GM06990 (cell line): ENCODE measurements at regions not wholly inside any gene's neighbourhood (a gene's known extent, or its start where the extent isn't known, plus 50 kb on each side); places are given as distances from the start of the nearest gene placed in this dataset.

Experiments used
- DNase-seq: peaks from one replicate; pipeline ENCODE4 v3.0.0-alpha.2; 2011; ENCODE audit not compliant: insufficient read length; ENCODE audit errors: extremely low read depth
- H3K27me3 ChIP-seq: replicated peaks from 2 replicates; pipeline ENCODE4 v1.6.0; 2011; ENCODE audit warnings: low read length; ENCODE audit not compliant: control insufficient read depth, insufficient read depth
- H3K36me3 ChIP-seq: 2 replicates; pipeline ENCODE4 v1.5.1; 2011; ENCODE audit warnings: low read length; ENCODE audit not compliant: control insufficient read depth, insufficient read depth
- H3K4me3 ChIP-seq: replicated peaks from 2 replicates; pipeline ENCODE4 v1.5.1; 2011; ENCODE audit warnings: low read depth, mild to moderate bottlenecking, control low read depth, low read length
- TF ChIP-seq, protein P1 (sequence below): IDR thresholded peaks from 2 replicates; pipeline ENCODE4 v1.5.1; 2011; ENCODE audit warnings: low read length, control low read depth, mild to moderate bottlenecking, inconsistent platforms; ENCODE audit not compliant: insufficient read depth, poor library complexity, severe bottlenecking

DNA sequence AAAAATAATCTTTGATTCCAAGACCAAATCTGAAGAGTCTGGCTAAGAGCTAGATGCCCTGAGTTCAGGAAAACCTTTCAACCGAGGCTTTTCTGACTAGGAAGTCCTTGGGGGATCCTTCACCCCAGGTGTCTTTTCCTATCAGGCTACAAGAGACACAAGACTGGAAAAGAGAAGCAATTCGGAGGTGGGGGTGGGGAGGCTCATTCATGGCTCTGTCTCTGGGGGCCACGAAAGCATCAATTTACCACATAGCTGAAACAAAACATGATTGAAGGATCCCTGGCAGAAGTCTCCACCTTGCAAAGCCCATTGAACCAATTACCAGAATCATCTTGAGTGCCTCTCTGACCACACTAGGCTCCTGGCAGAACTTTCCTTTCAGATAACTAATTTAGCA, 239.8 kb upstream of the SALL1 start:
- no peak overlapping the region for H3K4me3 ChIP-seq
- no peaks in the 10 kb centered on the region for H3K36me3 ChIP-seq
- TF ChIP-seq, protein P1, sequence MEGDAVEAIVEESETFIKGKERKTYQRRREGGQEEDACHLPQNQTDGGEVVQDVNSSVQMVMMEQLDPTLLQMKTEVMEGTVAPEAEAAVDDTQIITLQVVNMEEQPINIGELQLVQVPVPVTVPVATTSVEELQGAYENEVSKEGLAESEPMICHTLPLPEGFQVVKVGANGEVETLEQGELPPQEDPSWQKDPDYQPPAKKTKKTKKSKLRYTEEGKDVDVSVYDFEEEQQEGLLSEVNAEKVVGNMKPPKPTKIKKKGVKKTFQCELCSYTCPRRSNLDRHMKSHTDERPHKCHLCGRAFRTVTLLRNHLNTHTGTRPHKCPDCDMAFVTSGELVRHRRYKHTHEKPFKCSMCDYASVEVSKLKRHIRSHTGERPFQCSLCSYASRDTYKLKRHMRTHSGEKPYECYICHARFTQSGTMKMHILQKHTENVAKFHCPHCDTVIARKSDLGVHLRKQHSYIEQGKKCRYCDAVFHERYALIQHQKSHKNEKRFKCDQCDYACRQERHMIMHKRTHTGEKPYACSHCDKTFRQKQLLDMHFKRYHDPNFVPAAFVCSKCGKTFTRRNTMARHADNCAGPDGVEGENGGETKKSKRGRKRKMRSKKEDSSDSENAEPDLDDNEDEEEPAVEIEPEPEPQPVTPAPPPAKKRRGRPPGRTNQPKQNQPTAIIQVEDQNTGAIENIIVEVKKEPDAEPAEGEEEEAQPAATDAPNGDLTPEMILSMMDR = no peak
- no peaks in the 10 kb centered on the region; the same call in 1 of the 2 replicates for H3K27me3 ChIP-seq
- no peak for DNase-seq

DNA sequence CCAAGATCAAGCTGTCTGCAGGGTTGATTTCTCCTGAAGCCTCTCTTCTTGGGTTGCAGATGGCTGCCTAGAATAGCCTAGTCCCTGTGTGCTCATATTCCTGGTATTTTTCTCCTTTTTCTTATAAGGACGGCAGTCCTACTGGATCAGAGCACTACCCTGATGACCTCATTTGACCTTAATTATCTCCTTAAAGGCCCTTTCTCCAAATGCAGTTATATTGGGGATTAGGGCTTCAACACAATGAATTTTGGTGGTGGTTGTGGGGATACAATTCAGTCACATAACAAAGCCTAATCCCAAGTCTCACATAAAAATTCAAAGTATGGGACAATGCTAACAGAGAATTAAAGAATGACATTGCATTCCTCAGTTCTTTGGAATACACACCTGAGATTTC, 238.8 kb upstream of the SALL1 start:
- Histone ChIP-seq H3K27me3 (no peaks in the 10 kb centered on the region), H3K36me3 (no peaks in the 10 kb centered on the region), H3K4me3 (no peak overlapping the region)
- TF ChIP-seq, protein P1 = no peak
- DNase-seq = no peak

DNA sequence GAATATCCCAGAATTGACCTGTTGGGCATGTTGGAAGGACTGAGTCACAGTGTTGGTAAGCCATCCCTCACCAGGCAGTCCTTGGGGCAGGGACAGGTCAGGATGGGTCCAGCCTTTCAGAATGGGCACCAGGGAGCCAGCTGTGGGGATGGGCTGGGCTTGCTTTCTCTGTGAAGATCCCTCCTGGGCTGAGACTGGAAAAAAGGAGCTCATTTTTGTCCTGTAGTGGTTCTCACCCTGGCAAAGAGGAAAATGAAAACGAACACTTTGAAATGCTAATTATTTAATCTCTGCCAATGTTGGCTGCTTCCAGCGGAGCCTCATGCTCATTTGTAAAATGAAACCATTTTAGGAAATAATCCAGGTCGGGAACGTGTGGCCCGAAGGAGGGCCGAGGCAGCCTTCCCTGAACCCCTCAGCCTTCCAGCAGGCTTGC, 237.5 kb upstream of the SALL1 start:
- H3K4me3 ChIP-seq = no peak overlapping the region
- TF ChIP-seq, protein P1 = no peak
- no peaks in the 10 kb centered on the region for H3K36me3 ChIP-seq
- no peaks in the 10 kb centered on the region for H3K27me3 ChIP-seq
- no peak for DNase-seq

DNA sequence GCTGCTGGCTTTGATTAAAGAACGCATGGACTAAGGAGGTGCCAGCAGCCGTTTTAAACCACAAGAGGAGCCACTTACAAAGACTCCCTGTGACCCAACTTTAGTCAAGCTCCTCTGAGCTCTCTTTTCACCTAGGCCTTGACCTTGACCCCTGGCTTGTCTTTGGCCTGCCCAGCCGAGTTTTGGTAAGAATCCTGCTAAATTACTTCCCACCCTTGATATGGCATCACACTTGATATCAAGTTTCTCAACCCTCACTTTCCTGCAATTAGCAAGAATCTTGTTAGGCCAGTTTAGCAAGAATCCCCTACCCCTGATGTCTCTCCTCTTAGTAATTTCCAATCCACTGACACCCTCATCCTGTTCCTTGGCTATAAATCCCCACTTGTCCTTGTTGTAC, 232.8 kb upstream of the SALL1 start:
- TF ChIP-seq, protein P1 = no peak
- DNase-seq = no peak
- Histone ChIP-seq H3K36me3 (no peaks in the 10 kb centered on the region), H3K4me3 (no peak overlapping the region), H3K27me3 (no peaks in the 10 kb centered on the region)

DNA sequence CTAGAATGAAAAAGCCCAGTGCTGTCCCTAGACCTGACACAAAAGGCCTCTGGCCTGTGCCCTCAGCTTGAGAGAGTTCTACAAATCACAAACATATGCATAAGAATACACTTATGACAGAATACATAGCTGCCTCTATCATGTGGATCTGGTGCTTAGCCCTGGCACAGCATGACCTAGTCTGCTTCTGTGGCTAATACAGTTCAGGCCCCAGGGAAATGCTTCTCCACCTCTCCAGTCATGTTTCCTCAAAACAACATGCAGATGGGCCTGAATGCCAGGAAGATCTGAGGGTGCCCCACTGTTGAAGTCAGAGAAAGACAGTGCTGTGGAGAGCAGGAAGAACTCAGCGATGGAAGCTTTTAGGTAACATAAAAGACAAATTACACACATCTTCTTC, 231.9 kb upstream of the SALL1 start:
- Histone ChIP-seq H3K27me3 (no peaks in the 10 kb centered on the region), H3K4me3 (no peak overlapping the region), H3K36me3 (no peaks in the 10 kb centered on the region)
- DNase-seq = no peak
- TF ChIP-seq, protein P1 = no peak

DNA sequence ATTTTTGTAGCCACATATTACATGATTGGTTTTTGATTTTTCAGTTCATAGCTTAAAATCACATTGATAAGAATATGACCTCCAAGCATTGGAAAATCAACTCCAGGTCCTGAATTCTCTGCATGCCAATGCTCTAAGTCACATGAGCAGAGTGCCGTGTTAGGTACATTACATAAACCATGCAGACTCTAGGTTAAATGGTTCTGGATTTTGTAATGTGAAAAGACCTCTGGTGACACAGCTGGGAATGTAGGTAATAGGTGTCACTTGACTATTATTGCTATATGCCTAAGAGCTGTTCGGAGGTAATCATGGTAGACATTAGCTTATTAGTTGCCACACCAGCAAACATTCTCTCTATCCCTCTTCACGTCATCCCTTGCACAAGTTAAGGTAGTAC, 231.1 kb upstream of the SALL1 start:
- no peaks in the 10 kb centered on the region for H3K36me3 ChIP-seq
- no peak for DNase-seq
- no peak overlapping the region for H3K4me3 ChIP-seq
- H3K27me3 ChIP-seq = no peaks in the 10 kb centered on the region
- TF ChIP-seq, protein P1 = no peak
